ENCODE measurements at regions not wholly inside any gene's neighbourhood (a gene's known extent, or its start where the extent isn't known, plus 50 kb on each side); places are given as distances from the start of the nearest gene placed in this dataset.

DNA sequence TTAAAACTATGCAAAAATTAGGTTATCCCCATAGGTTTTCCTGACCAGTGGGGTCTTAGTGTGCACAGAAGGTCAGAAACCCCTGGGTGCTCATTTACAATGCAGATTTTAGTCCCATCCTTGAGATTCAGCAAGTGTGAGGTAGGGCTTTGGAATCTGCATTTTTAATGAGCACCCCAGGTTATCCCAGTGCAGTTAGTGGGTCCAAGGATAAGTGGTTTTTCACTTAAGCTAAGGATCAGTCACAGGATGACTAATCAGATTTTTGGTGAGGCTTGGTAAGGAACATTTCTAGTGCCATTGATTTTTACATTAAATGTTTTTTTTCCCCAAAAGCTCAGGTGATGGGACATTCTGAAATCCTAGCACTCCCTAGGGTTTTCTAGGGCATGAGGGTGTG, 50.7 kb upstream of the MGAT5 start:
- ATAC-seq (no peak), FAIRE-seq (no peak), DNase-seq (ENCODE audit: extremely low read depth in 1 of 4, low spot score in 3 of 4) (no peak)
- in situ Hi-C loops (cut with MboI): no loop called here
- POLR2A ChIA-PET: no interaction called here
- no peaks in the 10 kb centered on the region for H3K36me3 ChIP-seq (ENCODE audit: control insufficient read depth, insufficient read depth, low read length)
- no peaks in the 10 kb centered on the region for H3K9me1 ChIP-seq (ENCODE audit: control insufficient read depth, insufficient read depth, low read length)
- H3K79me2 ChIP-seq (ENCODE audit: control insufficient read depth, insufficient read depth, low read length): no peaks in the 10 kb centered on the region
- H2AFZ ChIP-seq (ENCODE audit: low read depth, low read length): no peak overlapping the region
- no TSS peak for BruUV-seq (replicated peaks)
- H3K27me3 ChIP-seq (ENCODE audit: control insufficient read depth in 2 of 2, insufficient read depth in 2 of 2, low read length in 2 of 2): no peaks in the 10 kb centered on the region
- intact Hi-C loops (cut with micrococcal nuclease): no loop called here
- no peak overlapping the region for H3K4me2 ChIP-seq (ENCODE audit: insufficient read depth, low read length)
- no peaks in the 10 kb centered on the region for H3K9me3 ChIP-seq (replicated peaks; ENCODE audit: control insufficient read depth, insufficient read depth, low read depth, low read length)
- no peak overlapping the region for H3K9ac ChIP-seq (ENCODE audit: insufficient read depth in 1 of 2, low read depth in 2 of 2, low read length in 2 of 2)
- H4K20me1 ChIP-seq (replicated peaks; ENCODE audit: control insufficient read depth, insufficient read depth, low read length): 0 out of 2 replicates have a peak, but pooled peaks cover 14% of the 10 kb centered on the region
- no peak overlapping the region for H3K27ac ChIP-seq (ENCODE audit: extremely low read depth, low read depth, low read length)
- H3K4me3 ChIP-seq: no peak overlapping the region
- peaks cover 0 to 29% of the 10 kb centered on the region in 2 experiments; a peak in 3 of 5 replicates for H3K4me1 ChIP-seq (replicated peaks in 1 of 2; ENCODE audit: control insufficient read depth in 2 of 2, insufficient read depth in 2 of 2, low read length in 2 of 2)
- CTCF ChIA-PET (ENCODE audit: low intra/inter-chr PET ratio): no interaction called here
- TF ChIP-seq MAFF (IDR thresholded peaks at IDR 0.05; ENCODE audit: low read length): peak; percentile 7; the same call in 1 of the 2 replicates
- TF ChIP-seq, protein P1, sequence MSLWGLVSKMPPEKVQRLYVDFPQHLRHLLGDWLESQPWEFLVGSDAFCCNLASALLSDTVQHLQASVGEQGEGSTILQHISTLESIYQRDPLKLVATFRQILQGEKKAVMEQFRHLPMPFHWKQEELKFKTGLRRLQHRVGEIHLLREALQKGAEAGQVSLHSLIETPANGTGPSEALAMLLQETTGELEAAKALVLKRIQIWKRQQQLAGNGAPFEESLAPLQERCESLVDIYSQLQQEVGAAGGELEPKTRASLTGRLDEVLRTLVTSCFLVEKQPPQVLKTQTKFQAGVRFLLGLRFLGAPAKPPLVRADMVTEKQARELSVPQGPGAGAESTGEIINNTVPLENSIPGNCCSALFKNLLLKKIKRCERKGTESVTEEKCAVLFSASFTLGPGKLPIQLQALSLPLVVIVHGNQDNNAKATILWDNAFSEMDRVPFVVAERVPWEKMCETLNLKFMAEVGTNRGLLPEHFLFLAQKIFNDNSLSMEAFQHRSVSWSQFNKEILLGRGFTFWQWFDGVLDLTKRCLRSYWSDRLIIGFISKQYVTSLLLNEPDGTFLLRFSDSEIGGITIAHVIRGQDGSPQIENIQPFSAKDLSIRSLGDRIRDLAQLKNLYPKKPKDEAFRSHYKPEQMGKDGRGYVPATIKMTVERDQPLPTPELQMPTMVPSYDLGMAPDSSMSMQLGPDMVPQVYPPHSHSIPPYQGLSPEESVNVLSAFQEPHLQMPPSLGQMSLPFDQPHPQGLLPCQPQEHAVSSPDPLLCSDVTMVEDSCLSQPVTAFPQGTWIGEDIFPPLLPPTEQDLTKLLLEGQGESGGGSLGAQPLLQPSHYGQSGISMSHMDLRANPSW (CRISPR knock-in tag; IDR thresholded peaks at IDR 0.05): no peak
- peak; percentile 16; the same call in 1 of the 2 replicates for TF ChIP-seq NFE2L1 (tag; IDR thresholded peaks at IDR 0.05; ENCODE audit: borderline replicate concordance, low read depth)
- TF ChIP-seq SNRNP70 (optimal IDR thresholded peaks at IDR 0.05; ENCODE audit: low read depth, low read length): no peak
- TF ChIP-seq ATF2 (CRISPR knock-in tag; IDR thresholded peaks at IDR 0.05): no peak
- peak; percentile 66 for TF ChIP-seq NFE2 (IDR thresholded peaks at IDR 0.05; ENCODE audit: low read depth)
- TF ChIP-seq RUNX1 (IDR thresholded peaks at IDR 0.05; ENCODE audit: low read depth): no peak
- no peak for TF ChIP-seq ZBTB1 (CRISPR knock-in tag; IDR thresholded peaks at IDR 0.05; ENCODE audit: borderline replicate concordance, low read depth)
- peak; percentile 65 for TF ChIP-seq MAFG (tag; conservative IDR thresholded peaks at IDR 0.05)
- peak; percentile 49; the same call in 1 of the 2 replicates for TF ChIP-seq C11orf30 (IDR thresholded peaks at IDR 0.05; ENCODE audit: low read depth)
- TF ChIP-seq ZNF316 (IDR thresholded peaks at IDR 0.05): peak; percentile 47; the same call in 1 of the 2 replicates

Small RNA genes in the stretch of these regions (microRNA-seq; reads per million reads assigned to microRNA genes)
- gene MIR3679 (ENCODE audit: borderline microRNAs expressed): 2.5 reads per million, percentile 31 among the genes with 10 or more reads in this experiment

Small RNA genes in the stretch of these regions (small RNA-seq; reads per million reads assigned to genes)
- 0.62 reads per million, percentile 35 among the genes with 10 or more reads in this experiment for gene MIR3679
